ENCODE measurements at regions not wholly inside any gene's neighbourhood (a gene's known extent, or its start where the extent isn't known, plus 50 kb on each side); places are given as distances from the start of the nearest gene placed in this dataset.

- no CpG with 5 or more reads among the region's 2 CpGs for WGBS (ENCODE audit: insufficient coverage, insufficient read length)
- Histone ChIP-seq H3K4me3 (ENCODE audit: low read length) (no peak overlapping the region), H3K36me3 (ENCODE audit: control insufficient read depth, insufficient read depth, low read length) (no peaks in the 10 kb centered on the region), H3K4me1 (ENCODE audit: control insufficient read depth, insufficient read depth, low read length) (no peaks in the 10 kb centered on the region; the same call in 1 of the 2 replicates), H3K27me3 (ENCODE audit: control insufficient read depth, insufficient read depth, low read length) (no peaks in the 10 kb centered on the region; the same call in 1 of the 2 replicates), H3K27ac (ENCODE audit: low read length) (no peak overlapping the region), H3K9me3 (ENCODE audit: control insufficient read depth, insufficient read depth, low read length) (no peaks in the 10 kb centered on the region)
- no peak for DNase-seq (ENCODE audit: low read depth, low spot score)
These were observed 247.5 kb downstream of the TFCP2L1 start for GRCh38 chr2:121037480-121037879.

DNA sequence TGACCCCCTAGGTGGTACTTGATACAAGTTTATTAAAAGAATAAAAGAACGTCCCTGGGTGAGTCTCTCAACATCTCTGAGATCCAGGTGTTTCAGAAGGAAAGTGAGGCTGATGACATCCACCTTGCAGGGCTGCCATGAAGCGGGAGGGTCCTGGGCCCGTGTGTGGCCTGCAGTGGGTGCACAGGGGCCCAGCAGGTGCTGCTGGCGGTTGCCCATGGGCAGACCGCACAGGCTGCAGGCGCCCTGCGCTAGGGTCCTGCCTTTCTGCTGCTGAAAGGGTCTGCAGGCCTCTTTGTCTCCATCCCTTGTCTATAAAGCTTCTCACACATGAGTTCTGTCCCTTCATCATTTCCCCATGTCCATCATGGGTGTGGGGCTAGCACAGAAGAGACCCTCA is 247.0 kb downstream of the TFCP2L1 start:
- WGBS (ENCODE audit: insufficient coverage, insufficient read length) = no CpG with 5 or more reads among the region's 7 CpGs
- Histone ChIP-seq H3K36me3 (ENCODE audit: control insufficient read depth, insufficient read depth, low read length) (no peaks in the 10 kb centered on the region; the same call in 1 of the 2 replicates), H3K4me3 (ENCODE audit: low read length) (no peak overlapping the region), H3K27me3 (ENCODE audit: control insufficient read depth, insufficient read depth, low read length) (no peaks in the 10 kb centered on the region; the same call in 1 of the 2 replicates), H3K27ac (ENCODE audit: low read length) (no peak overlapping the region), H3K9me3 (ENCODE audit: control insufficient read depth, insufficient read depth, low read length) (no peaks in the 10 kb centered on the region), H3K4me1 (ENCODE audit: control insufficient read depth, insufficient read depth, low read length) (no peaks in the 10 kb centered on the region; the same call in 1 of the 2 replicates)
- no peak for DNase-seq (ENCODE audit: low read depth, low spot score)

DNA sequence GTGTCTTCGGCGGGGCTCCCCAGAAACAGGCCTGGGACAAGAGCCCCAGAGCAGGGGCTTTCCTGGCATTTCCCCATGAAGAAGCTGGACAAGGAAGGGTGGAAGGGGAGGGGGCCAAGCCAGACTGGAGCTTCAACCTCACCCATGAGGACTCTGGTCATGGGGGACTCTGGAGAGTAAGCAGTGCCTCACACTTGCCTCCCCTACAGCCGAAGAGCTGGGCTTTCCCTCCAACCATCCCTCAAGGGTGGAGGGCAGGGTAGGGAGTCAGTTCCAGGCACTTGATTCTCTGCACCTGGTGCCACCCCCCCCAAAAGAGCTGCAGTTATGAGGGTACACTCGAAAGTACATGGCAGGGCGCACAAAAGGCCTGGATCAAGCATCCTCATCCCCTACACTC is 246.6 kb downstream of the TFCP2L1 start:
- no peak overlapping the region for H3K4me3 ChIP-seq (ENCODE audit: low read length)
- no peaks in the 10 kb centered on the region; the same call in 1 of the 2 replicates for H3K36me3 ChIP-seq (ENCODE audit: control insufficient read depth, insufficient read depth, low read length)
- H3K4me1 ChIP-seq (ENCODE audit: control insufficient read depth, insufficient read depth, low read length) = no peaks in the 10 kb centered on the region; the same call in 1 of the 2 replicates
- WGBS (ENCODE audit: insufficient coverage, insufficient read length) = no CpG with 5 or more reads among the region's 5 CpGs
- H3K27ac ChIP-seq (ENCODE audit: low read length) = no peak overlapping the region
- no peaks in the 10 kb centered on the region; the same call in 1 of the 2 replicates for H3K27me3 ChIP-seq (ENCODE audit: control insufficient read depth, insufficient read depth, low read length)
- no peaks in the 10 kb centered on the region for H3K9me3 ChIP-seq (ENCODE audit: control insufficient read depth, insufficient read depth, low read length)
- no peak for DNase-seq (ENCODE audit: low read depth, low spot score)

DNA sequence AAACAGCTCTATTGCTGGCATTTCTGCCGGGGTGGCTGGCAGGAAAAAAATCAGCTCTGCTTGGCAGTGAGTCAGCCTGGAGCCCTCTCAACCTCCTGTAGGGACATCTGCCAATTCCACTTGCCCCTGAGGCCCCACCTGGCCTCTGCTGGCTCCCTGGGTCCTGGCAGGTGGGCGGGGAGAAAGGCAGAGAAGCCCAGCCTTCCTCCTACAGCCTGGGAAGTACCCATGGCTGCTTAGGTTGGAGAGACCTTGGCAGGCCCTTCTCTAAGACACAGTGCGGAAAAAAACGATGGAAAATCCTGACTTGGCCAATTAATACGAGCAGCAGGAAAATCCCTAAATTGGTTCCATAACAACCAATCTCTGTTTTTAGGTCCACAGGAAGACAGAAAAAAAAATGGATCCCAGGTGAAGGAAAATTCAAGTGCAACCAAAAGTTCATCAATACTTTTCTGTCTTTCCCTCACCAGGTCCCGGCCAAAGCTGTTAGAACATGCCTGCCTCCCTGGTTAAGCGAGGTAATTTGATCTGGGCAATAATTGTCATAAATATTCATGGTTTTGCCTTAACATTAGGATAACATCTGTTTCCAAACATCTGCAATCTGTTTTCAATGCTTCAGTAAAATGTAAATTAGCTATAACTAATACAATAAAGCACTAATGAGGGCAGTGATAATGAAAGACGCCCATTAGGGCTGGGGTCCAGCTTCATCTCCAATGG is 245.9 kb downstream of the TFCP2L1 start:
- Histone ChIP-seq H3K27ac (ENCODE audit: low read length) (no peak overlapping the region), H3K27me3 (ENCODE audit: control insufficient read depth, insufficient read depth, low read length) (no peaks in the 10 kb centered on the region; the same call in 1 of the 2 replicates), H3K4me1 (ENCODE audit: control insufficient read depth, insufficient read depth, low read length) (no peaks in the 10 kb centered on the region; the same call in 1 of the 2 replicates), H3K4me3 (ENCODE audit: low read length) (no peak overlapping the region), H3K36me3 (ENCODE audit: control insufficient read depth, insufficient read depth, low read length) (no peaks in the 10 kb centered on the region; the same call in 1 of the 2 replicates), H3K9me3 (ENCODE audit: control insufficient read depth, insufficient read depth, low read length) (no peaks in the 10 kb centered on the region)
- WGBS (ENCODE audit: insufficient coverage, insufficient read length) = no CpG with 5 or more reads among the region's 8 CpGs
- DNase-seq (ENCODE audit: low read depth, low spot score) = no peak

GRCh38 chr2:121039679-121040078 is 245.3 kb downstream of the TFCP2L1 start:
- Histone ChIP-seq H3K27ac (ENCODE audit: low read length) (no peak overlapping the region), H3K9me3 (ENCODE audit: control insufficient read depth, insufficient read depth, low read length) (no peaks in the 10 kb centered on the region), H3K36me3 (ENCODE audit: control insufficient read depth, insufficient read depth, low read length) (no peaks in the 10 kb centered on the region; the same call in 1 of the 2 replicates), H3K4me1 (ENCODE audit: control insufficient read depth, insufficient read depth, low read length) (no peaks in the 10 kb centered on the region; the same call in 1 of the 2 replicates), H3K27me3 (ENCODE audit: control insufficient read depth, insufficient read depth, low read length) (no peaks in the 10 kb centered on the region), H3K4me3 (ENCODE audit: low read length) (no peak overlapping the region)
- WGBS (ENCODE audit: insufficient coverage, insufficient read length) = no CpG with 5 or more reads among the region's 3 CpGs
- no peak for DNase-seq (ENCODE audit: low read depth, low spot score)

DNA sequence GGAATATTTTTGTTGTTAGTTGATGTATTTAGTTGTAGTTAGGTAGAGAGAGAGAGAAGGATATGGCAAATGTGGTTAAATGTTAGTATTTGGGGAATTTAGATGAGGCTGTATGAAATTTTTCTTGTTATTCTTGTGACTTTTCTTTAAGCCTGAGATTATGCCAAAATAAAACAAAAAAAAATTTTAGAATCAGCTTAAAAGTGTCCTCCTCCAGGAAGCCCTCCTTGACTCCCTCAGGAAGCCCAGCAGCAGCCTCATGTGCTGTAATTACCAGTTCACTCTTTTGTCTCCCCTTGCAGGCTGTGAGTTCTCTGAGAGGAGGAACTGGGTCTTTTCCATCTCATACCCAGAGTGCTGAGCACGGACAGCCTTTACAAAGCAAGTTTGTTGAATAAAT is 243.5 kb downstream of the TFCP2L1 start:
- Histone ChIP-seq H3K4me3 (ENCODE audit: low read length) (no peak overlapping the region), H3K4me1 (ENCODE audit: control insufficient read depth, insufficient read depth, low read length) (no peaks in the 10 kb centered on the region; the same call in 1 of the 2 replicates), H3K9me3 (ENCODE audit: control insufficient read depth, insufficient read depth, low read length) (no peaks in the 10 kb centered on the region), H3K27ac (ENCODE audit: low read length) (no peak overlapping the region), H3K36me3 (ENCODE audit: control insufficient read depth, insufficient read depth, low read length) (no peaks in the 10 kb centered on the region; the same call in 1 of the 2 replicates), H3K27me3 (ENCODE audit: control insufficient read depth, insufficient read depth, low read length) (no peaks in the 10 kb centered on the region)
- no CpG with 5 or more reads among the region's 1 CpG for WGBS (ENCODE audit: insufficient coverage, insufficient read length)
- DNase-seq (ENCODE audit: low read depth, low spot score) = no peak

DNA sequence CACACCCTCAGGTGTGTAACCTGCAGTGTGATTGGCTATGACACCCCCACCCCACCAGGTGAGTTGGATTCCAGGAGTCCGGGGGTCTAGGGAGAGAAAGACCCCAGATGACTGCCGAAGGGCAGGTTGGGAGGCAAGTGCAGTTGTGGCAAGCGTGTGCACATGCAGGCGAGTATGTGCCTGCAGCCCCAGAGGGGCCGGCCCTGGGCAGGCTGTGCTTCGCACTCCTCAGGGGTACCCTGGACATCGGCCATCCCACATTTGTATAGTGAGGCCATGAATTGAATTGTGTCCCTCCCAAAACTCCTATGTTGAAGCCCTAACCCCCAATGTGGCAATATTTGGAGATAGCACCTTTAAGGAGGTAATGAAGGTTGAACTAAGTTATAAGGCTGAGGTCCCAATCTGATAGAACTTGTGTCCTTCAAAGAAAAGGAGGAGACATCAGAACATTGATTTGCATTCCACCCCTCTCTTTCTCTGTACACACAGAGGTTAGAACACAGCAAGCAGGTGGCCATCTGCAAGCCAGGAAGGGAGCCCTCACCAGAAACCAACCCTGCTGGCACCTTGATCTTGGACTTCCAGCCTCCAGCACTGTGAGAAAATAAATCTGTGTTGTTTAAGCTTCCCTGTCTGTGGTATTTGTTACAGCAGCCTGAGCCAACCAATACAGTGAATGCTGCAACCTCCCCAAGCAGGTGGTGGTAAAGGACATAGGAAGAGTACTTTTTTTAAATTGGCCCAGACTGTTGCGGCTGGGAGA is 241.8 kb downstream of the TFCP2L1 start:
- H3K36me3 ChIP-seq (ENCODE audit: control insufficient read depth, insufficient read depth, low read length) = no peaks in the 10 kb centered on the region; the same call in 1 of the 2 replicates
- no peaks in the 10 kb centered on the region for H3K9me3 ChIP-seq (ENCODE audit: control insufficient read depth, insufficient read depth, low read length)
- no peaks in the 10 kb centered on the region; the same call in 1 of the 2 replicates for H3K4me1 ChIP-seq (ENCODE audit: control insufficient read depth, insufficient read depth, low read length)
- no peak overlapping the region; the same call in 1 of the 2 replicates for H3K4me3 ChIP-seq (ENCODE audit: low read length)
- no peak overlapping the region for H3K27ac ChIP-seq (ENCODE audit: low read length)
- no peak for DNase-seq (ENCODE audit: low read depth, low spot score)
- no peaks in the 10 kb centered on the region for H3K27me3 ChIP-seq (ENCODE audit: control insufficient read depth, insufficient read depth, low read length)
- WGBS (ENCODE audit: insufficient coverage, insufficient read length) = no CpG with 5 or more reads among the region's 8 CpGs

DNA sequence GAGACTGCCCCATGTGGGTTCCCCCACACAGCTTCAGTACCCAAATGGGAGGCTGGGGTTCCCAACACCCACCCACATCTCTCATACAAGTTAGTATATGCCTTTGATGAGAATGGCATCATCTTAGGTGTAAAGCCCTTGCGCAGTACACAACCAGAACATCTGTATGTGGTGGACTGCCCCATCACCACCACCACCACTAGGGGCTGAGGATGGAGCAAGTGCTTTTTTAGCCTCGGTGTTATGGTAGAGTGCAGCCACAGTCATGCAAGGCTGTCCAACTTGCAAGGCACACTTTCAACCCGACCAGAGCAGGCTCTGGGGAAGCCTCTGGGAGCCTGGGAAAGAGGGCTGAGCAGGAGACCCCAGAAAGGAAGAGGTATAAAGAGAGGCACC is 241.2 kb downstream of the TFCP2L1 start:
- H3K4me1 ChIP-seq (ENCODE audit: control insufficient read depth, insufficient read depth, low read length) = no peaks in the 10 kb centered on the region; the same call in 1 of the 2 replicates
- DNase-seq (ENCODE audit: low read depth, low spot score) = no peak
- no CpG with 5 or more reads among the region's 3 CpGs for WGBS (ENCODE audit: insufficient coverage, insufficient read length)
- no peak overlapping the region for H3K4me3 ChIP-seq (ENCODE audit: low read length)
- H3K36me3 ChIP-seq (ENCODE audit: control insufficient read depth, insufficient read depth, low read length) = no peaks in the 10 kb centered on the region; the same call in 1 of the 2 replicates
- no peaks in the 10 kb centered on the region for H3K9me3 ChIP-seq (ENCODE audit: control insufficient read depth, insufficient read depth, low read length)
- H3K27ac ChIP-seq (ENCODE audit: low read length) = no peak overlapping the region
- H3K27me3 ChIP-seq (ENCODE audit: control insufficient read depth, insufficient read depth, low read length) = no peaks in the 10 kb centered on the region

- H3K4me1 ChIP-seq (ENCODE audit: control insufficient read depth, insufficient read depth, low read length) = no peaks in the 10 kb centered on the region
- H3K36me3 ChIP-seq (ENCODE audit: control insufficient read depth, insufficient read depth, low read length) = no peaks in the 10 kb centered on the region; the same call in 1 of the 2 replicates
- DNase-seq (ENCODE audit: low read depth, low spot score) = no peak
- no peaks in the 10 kb centered on the region for H3K9me3 ChIP-seq (ENCODE audit: control insufficient read depth, insufficient read depth, low read length)
- no peak overlapping the region for H3K27ac ChIP-seq (ENCODE audit: low read length)
- no peak overlapping the region for H3K4me3 ChIP-seq (ENCODE audit: low read length)
- WGBS (ENCODE audit: insufficient coverage, insufficient read length) = no CpG with 5 or more reads among the region's 7 CpGs
- no peaks in the 10 kb centered on the region for H3K27me3 ChIP-seq (ENCODE audit: control insufficient read depth, insufficient read depth, low read length)
These were observed 240.6 kb downstream of the TFCP2L1 start for GRCh38 chr2:121044412-121044811.

GRCh38 chr2:121045245-121045644 is 239.8 kb downstream of the TFCP2L1 start:
- Histone ChIP-seq H3K27ac (ENCODE audit: low read length) (no peak overlapping the region), H3K9me3 (ENCODE audit: control insufficient read depth, insufficient read depth, low read length) (no peaks in the 10 kb centered on the region), H3K4me3 (ENCODE audit: low read length) (no peak overlapping the region), H3K36me3 (ENCODE audit: control insufficient read depth, insufficient read depth, low read length) (no peaks in the 10 kb centered on the region; the same call in 1 of the 2 replicates), H3K27me3 (ENCODE audit: control insufficient read depth, insufficient read depth, low read length) (no peaks in the 10 kb centered on the region), H3K4me1 (ENCODE audit: control insufficient read depth, insufficient read depth, low read length) (no peaks in the 10 kb centered on the region)
- no CpG with 5 or more reads among the region's 11 CpGs for WGBS (ENCODE audit: insufficient coverage, insufficient read length)
- no peak for DNase-seq (ENCODE audit: low read depth, low spot score)

Measured in iPS DF 6.9 (cell line).